Endothelial cell of umbilical vein (primary cell): ENCODE measurements at regions not wholly inside any gene's neighbourhood (a gene's known extent, or its start where the extent isn't known, plus 50 kb on each side); places are given as distances from the start of the nearest gene placed in this dataset.
A peak's percentile ranks its signal among the peaks of the same experiment; 100 is the strongest.

ENCODE experiments used
- BruUV-seq: library from RNA; stranded (reverse); fragments of 400-500 nt; replicated peaks from 2 replicates; lab custom pipeline; 2021; lab: Mats Ljungman, UMichigan
- CTCF ChIA-PET: fragments of 300-600, 350-600 bp; sonication (Branson Sonifier 250); formaldehyde crosslinking; loops from one replicate; lab custom pipeline; 2021; ENCODE audit warnings: antibody characterized with exemption, inconsistent platforms; lab: Charles Lee
- POLR2A ChIA-PET: fragments of 300-600, 350-600 bp; sonication (Branson Sonifier 250); formaldehyde crosslinking; loops from one replicate; lab custom pipeline; 2021; ENCODE audit warnings: antibody characterized with exemption, inconsistent platforms; lab: Charles Lee
- DNase-seq: peaks from one replicate; pipeline ENCODE4 v3.0.0-alpha.2; 2011; ENCODE audit warnings: low read depth, low spot score
- FAIRE-seq: peaks from 2 replicates; lab custom pipeline; 2011; peaks lifted over from hg19 to GRCh38; lab: Jason Lieb, UNC
- H2AFZ ChIP-seq: 2 replicates; pipeline ENCODE4 v1.6.0; 2012; ENCODE audit warnings: low read depth, low read length, control low read depth, inconsistent platforms
- H3K27ac ChIP-seq: 2 replicates; pipeline ENCODE4 v1.5.1; 2011; ENCODE audit warnings: low read depth, mild to moderate bottlenecking, control low read depth, low read length, moderate library complexity; ENCODE audit not compliant: insufficient read depth
- H3K27me3 ChIP-seq, 2 experiments: 2 replicates each; pipeline versions ENCODE4 v1.6.0 to v1.6.1; 2011; ENCODE audit warnings: low read length in 2 of 2, mixed read lengths in 1 of 2; ENCODE audit not compliant: control insufficient read depth in 2 of 2, insufficient read depth in 2 of 2
- H3K36me3 ChIP-seq, 2 experiments: 2 replicates in 1 of 2; 3 replicates in 1 of 2; pipeline ENCODE4 v1.5.1; 2011; ENCODE audit warnings: low read length in 2 of 2, mild to moderate bottlenecking in 1 of 2, moderate library complexity in 1 of 2; ENCODE audit not compliant: control insufficient read depth in 2 of 2, insufficient read depth in 2 of 2; ENCODE audit errors: extremely low read depth in 1 of 2
- H3K4me1 ChIP-seq: 3 replicates; pipeline ENCODE4 v1.5.1; 2011; ENCODE audit warnings: mild to moderate bottlenecking, low read length; ENCODE audit not compliant: control insufficient read depth, insufficient read depth; ENCODE audit errors: extremely low read depth
- H3K4me2 ChIP-seq: 2 replicates; pipeline ENCODE4 v1.6.1; 2011; ENCODE audit warnings: low read length, control low read depth, mixed read lengths; ENCODE audit not compliant: insufficient read depth
- H3K4me3 ChIP-seq, 3 experiments: fragments of 200-600 bp in 1 of 3; sonication (generic), shearing (Covaris generic) in 1 of 3; replicated peaks in 1 of 3; 2 replicates each; pipeline ENCODE4 v1.5.1; 2011 to 2016; ENCODE audit warnings: control low read depth in 3 of 3, low read length in 3 of 3, mild to moderate bottlenecking in 2 of 3, inconsistent platforms in 1 of 3, low read depth in 1 of 3, moderate library complexity in 1 of 3; ENCODE audit not compliant: insufficient read depth in 1 of 3
- H3K79me2 ChIP-seq: 2 replicates; pipeline ENCODE4 v1.6.0; 2012; ENCODE audit warnings: low read length, inconsistent platforms; ENCODE audit not compliant: control insufficient read depth, insufficient read depth
- H3K9ac ChIP-seq: replicated peaks from 2 replicates; pipeline ENCODE3; 2011; ENCODE audit warnings: low read length, control low read depth; ENCODE audit not compliant: insufficient read depth; ENCODE audit errors: extremely low read depth
- H3K9me1 ChIP-seq: replicated peaks from 3 replicates; pipeline ENCODE4 v1.6.0; 2011; ENCODE audit warnings: mild to moderate bottlenecking, low read length; ENCODE audit not compliant: control insufficient read depth, insufficient read depth; ENCODE audit errors: extremely low read depth
- H3K9me3 ChIP-seq: replicated peaks from 2 replicates; pipeline ENCODE4 v1.5.1; 2012; ENCODE audit warnings: low read length, inconsistent platforms; ENCODE audit not compliant: control insufficient read depth, insufficient read depth
- H4K20me1 ChIP-seq: replicated peaks from 2 replicates; pipeline ENCODE3; 2011; ENCODE audit warnings: mild to moderate bottlenecking, low read length; ENCODE audit not compliant: control insufficient read depth, insufficient read depth; ENCODE audit errors: extremely low read depth
- CTCF ChIP-seq, 2 donors: IDR thresholded peaks; 1 replicate in 1 of 2; 2 replicates in 1 of 2; pipeline ENCODE4 v1.5.1; 2011; ENCODE audit warnings: low read length in 2 of 2, mild to moderate bottlenecking in 2 of 2, moderate library complexity in 2 of 2, control low read depth in 1 of 2, inconsistent platforms in 1 of 2, low read depth in 1 of 2; ENCODE audit not compliant: insufficient read depth in 1 of 2; ENCODE audit errors: extremely low read depth in 1 of 2
- EZH2 ChIP-seq: IDR thresholded peaks from 2 replicates; pipeline ENCODE4 v1.6.1; 2012; ENCODE audit warnings: borderline replicate concordance, low read depth, mild to moderate bottlenecking, moderate library complexity, low read length, inconsistent platforms; ENCODE audit not compliant: severe bottlenecking
- FOS ChIP-seq: IDR thresholded peaks from 2 replicates; pipeline ENCODE4 v1.6.1; 2011; ENCODE audit warnings: mild to moderate bottlenecking, low read length, moderate library complexity, borderline replicate concordance; ENCODE audit not compliant: insufficient read depth
- GATA2 ChIP-seq: IDR thresholded peaks from 2 replicates; pipeline ENCODE4 v1.7.0; 2011; ENCODE audit warnings: low read depth, mild to moderate bottlenecking, moderate library complexity, mixed read lengths, low read length; ENCODE audit not compliant: insufficient read length, insufficient read depth
- JUN ChIP-seq: IDR thresholded peaks from 2 replicates; pipeline ENCODE4 v1.6.1; 2011; ENCODE audit warnings: borderline replicate concordance, low read depth; ENCODE audit not compliant: insufficient read length, insufficient read depth
- MAX ChIP-seq: IDR thresholded peaks from 2 replicates; pipeline ENCODE4 v1.6.1; 2011; ENCODE audit not compliant: insufficient read depth, insufficient read length
- MYC ChIP-seq: IDR thresholded peaks from one replicate; pipeline ENCODE4 v1.6.1; 2011; ENCODE audit warnings: mild to moderate bottlenecking, low read depth, low read length
- POLR2A ChIP-seq: IDR thresholded peaks from 2 replicates; pipeline ENCODE4 v1.6.1; 2012; ENCODE audit warnings: low read depth, mild to moderate bottlenecking, control low read depth, low read length
- POLR2AphosphoS5 ChIP-seq: IDR thresholded peaks from 2 replicates; pipeline ENCODE4 v1.6.1; 2012; ENCODE audit warnings: low read depth, mild to moderate bottlenecking, control low read depth, low read length, moderate library complexity; ENCODE audit not compliant: insufficient read depth
- dilution Hi-C: fragments of 300-500 bp; cut with MboI; formaldehyde crosslinking; loops from one replicate; pipeline ENCODE4 v1.15.0; 2019; ENCODE audit warnings: low sequenced_read_pairs; ENCODE audit not compliant: extremely low pct_ligation_motif_present
- intact Hi-C: fragments of 100-400 bp; cut with micrococcal nuclease; formaldehyde crosslinking; loops from one replicate; pipeline ENCODE4 v1.10.0; 2022

GRCh38 chr11:26143566-26144290, 188.2 kb upstream of the ANO3 start:
- FAIRE-seq: no peak
- no peaks in the 10 kb centered on the region for H3K36me3 ChIP-seq
- no peak overlapping the region for H3K4me2 ChIP-seq
- no peak overlapping the region for H3K27ac ChIP-seq
- dilution Hi-C loops: no loop called here
- ChIA-PET CTCF (no interaction called here), POLR2A (no interaction called here)
- no peak overlapping the region for H3K9ac ChIP-seq
- TF ChIP-seq CTCF (IDR thresholded peaks at IDR 0.05; ENCODE audit: extremely low read depth in 1 of 2, insufficient read depth in 1 of 2, low read depth in 1 of 2, low read length in 2 of 2) (no peak), EZH2 (no peak), POLR2AphosphoS5 (no peak)
- DNase-seq: peak; percentile 1
- no peaks in the 10 kb centered on the region for H4K20me1 ChIP-seq
- H3K27me3 ChIP-seq: no peaks in the 10 kb centered on the region
- no peak overlapping the region for H3K4me3 ChIP-seq
- no peaks in the 10 kb centered on the region for H3K79me2 ChIP-seq
- H3K9me3 ChIP-seq: no peaks in the 10 kb centered on the region
- H2AFZ ChIP-seq: no peak overlapping the region
- intact Hi-C loops: no loop called here
- H3K4me1 ChIP-seq: no peaks in the 10 kb centered on the region
- no peaks in the 10 kb centered on the region for H3K9me1 ChIP-seq
- no TSS peak for BruUV-seq

GRCh38 chr11:26144291-26144690, 187.6 kb upstream of the ANO3 start:
- no TSS peak for BruUV-seq
- intact Hi-C loops (no loop called here), dilution Hi-C loops (no loop called here)
- Histone ChIP-seq H3K9me1 (no peaks in the 10 kb centered on the region), H3K27ac (no peak overlapping the region), H3K4me2 (no peak overlapping the region), H4K20me1 (no peaks in the 10 kb centered on the region), H3K4me1 (no peaks in the 10 kb centered on the region), H3K9ac (no peak overlapping the region), H3K36me3 (no peaks in the 10 kb centered on the region), H3K79me2 (no peaks in the 10 kb centered on the region), H3K9me3 (no peaks in the 10 kb centered on the region), H3K27me3 (no peaks in the 10 kb centered on the region), H3K4me3 (no peak overlapping the region), H2AFZ (no peak overlapping the region)
- CTCF ChIA-PET: no interaction called here
- no peak for DNase-seq
- no peak for TF ChIP-seq POLR2A
- no peak for TF ChIP-seq JUN
- TF ChIP-seq POLR2AphosphoS5: no peak
- TF ChIP-seq EZH2: no peak
- TF ChIP-seq CTCF (IDR thresholded peaks at IDR 0.05; ENCODE audit: extremely low read depth in 1 of 2, insufficient read depth in 1 of 2, low read depth in 1 of 2, low read length in 2 of 2): no peak
- no peak for TF ChIP-seq GATA2
- no peak for TF ChIP-seq MAX
- TF ChIP-seq MYC: no peak
- no peak for TF ChIP-seq FOS
- POLR2A ChIA-PET: no interaction called here
- FAIRE-seq: no peak
